Endothelial cell of umbilical vein (primary cell): ENCODE measurements at regions not wholly inside any gene's neighbourhood (a gene's known extent, or its start where the extent isn't known, plus 50 kb on each side); places are given as distances from the start of the nearest gene placed in this dataset.

Source experiments
- BruUV-seq: library from RNA; stranded (reverse); fragments of 400-500 nt; replicated peaks from 2 replicates; lab custom pipeline; 2021; lab: Mats Ljungman, UMichigan
- CTCF ChIA-PET: fragments of 300-600, 350-600 bp; sonication (Branson Sonifier 250); formaldehyde crosslinking; loops from one replicate; lab custom pipeline; 2021; ENCODE audit warnings: antibody characterized with exemption, inconsistent platforms; lab: Charles Lee
- POLR2A ChIA-PET: fragments of 300-600, 350-600 bp; sonication (Branson Sonifier 250); formaldehyde crosslinking; loops from one replicate; lab custom pipeline; 2021; ENCODE audit warnings: antibody characterized with exemption, inconsistent platforms; lab: Charles Lee
- DNase-seq: peaks from one replicate; pipeline ENCODE4 v3.0.0-alpha.2; 2011; ENCODE audit warnings: low read depth, low spot score
- FAIRE-seq: peaks from 2 replicates; lab custom pipeline; 2011; peaks lifted over from hg19 to GRCh38; lab: Jason Lieb, UNC
- H2AFZ ChIP-seq: 2 replicates; pipeline ENCODE4 v1.6.0; 2012; ENCODE audit warnings: low read depth, low read length, control low read depth, inconsistent platforms
- H3K27ac ChIP-seq: 2 replicates; pipeline ENCODE4 v1.5.1; 2011; ENCODE audit warnings: low read depth, mild to moderate bottlenecking, control low read depth, low read length, moderate library complexity; ENCODE audit not compliant: insufficient read depth
- H3K27me3 ChIP-seq, 2 experiments: 2 replicates each; pipeline versions ENCODE4 v1.6.0 to v1.6.1; 2011; ENCODE audit warnings: low read length in 2 of 2, mixed read lengths in 1 of 2; ENCODE audit not compliant: control insufficient read depth in 2 of 2, insufficient read depth in 2 of 2
- H3K36me3 ChIP-seq, 2 experiments: 2 replicates in 1 of 2; 3 replicates in 1 of 2; pipeline ENCODE4 v1.5.1; 2011; ENCODE audit warnings: low read length in 2 of 2, mild to moderate bottlenecking in 1 of 2, moderate library complexity in 1 of 2; ENCODE audit not compliant: control insufficient read depth in 2 of 2, insufficient read depth in 2 of 2; ENCODE audit errors: extremely low read depth in 1 of 2
- H3K4me1 ChIP-seq: 3 replicates; pipeline ENCODE4 v1.5.1; 2011; ENCODE audit warnings: mild to moderate bottlenecking, low read length; ENCODE audit not compliant: control insufficient read depth, insufficient read depth; ENCODE audit errors: extremely low read depth
- H3K4me2 ChIP-seq: 2 replicates; pipeline ENCODE4 v1.6.1; 2011; ENCODE audit warnings: low read length, control low read depth, mixed read lengths; ENCODE audit not compliant: insufficient read depth
- H3K4me3 ChIP-seq, 3 experiments: fragments of 200-600 bp in 1 of 3; sonication (generic), shearing (Covaris generic) in 1 of 3; replicated peaks in 1 of 3; 2 replicates each; pipeline ENCODE4 v1.5.1; 2011 to 2016; ENCODE audit warnings: control low read depth in 3 of 3, low read length in 3 of 3, mild to moderate bottlenecking in 2 of 3, inconsistent platforms in 1 of 3, low read depth in 1 of 3, moderate library complexity in 1 of 3; ENCODE audit not compliant: insufficient read depth in 1 of 3
- H3K79me2 ChIP-seq: 2 replicates; pipeline ENCODE4 v1.6.0; 2012; ENCODE audit warnings: low read length, inconsistent platforms; ENCODE audit not compliant: control insufficient read depth, insufficient read depth
- H3K9ac ChIP-seq: replicated peaks from 2 replicates; pipeline ENCODE3; 2011; ENCODE audit warnings: low read length, control low read depth; ENCODE audit not compliant: insufficient read depth; ENCODE audit errors: extremely low read depth
- H3K9me1 ChIP-seq: replicated peaks from 3 replicates; pipeline ENCODE4 v1.6.0; 2011; ENCODE audit warnings: mild to moderate bottlenecking, low read length; ENCODE audit not compliant: control insufficient read depth, insufficient read depth; ENCODE audit errors: extremely low read depth
- H3K9me3 ChIP-seq: replicated peaks from 2 replicates; pipeline ENCODE4 v1.5.1; 2012; ENCODE audit warnings: low read length, inconsistent platforms; ENCODE audit not compliant: control insufficient read depth, insufficient read depth
- H4K20me1 ChIP-seq: replicated peaks from 2 replicates; pipeline ENCODE3; 2011; ENCODE audit warnings: mild to moderate bottlenecking, low read length; ENCODE audit not compliant: control insufficient read depth, insufficient read depth; ENCODE audit errors: extremely low read depth
- EZH2 ChIP-seq: IDR thresholded peaks from 2 replicates; pipeline ENCODE4 v1.6.1; 2012; ENCODE audit warnings: borderline replicate concordance, low read depth, mild to moderate bottlenecking, moderate library complexity, low read length, inconsistent platforms; ENCODE audit not compliant: severe bottlenecking
- FOS ChIP-seq: IDR thresholded peaks from 2 replicates; pipeline ENCODE4 v1.6.1; 2011; ENCODE audit warnings: mild to moderate bottlenecking, low read length, moderate library complexity, borderline replicate concordance; ENCODE audit not compliant: insufficient read depth
- GATA2 ChIP-seq: IDR thresholded peaks from 2 replicates; pipeline ENCODE4 v1.7.0; 2011; ENCODE audit warnings: low read depth, mild to moderate bottlenecking, moderate library complexity, mixed read lengths, low read length; ENCODE audit not compliant: insufficient read length, insufficient read depth
- JUN ChIP-seq: IDR thresholded peaks from 2 replicates; pipeline ENCODE4 v1.6.1; 2011; ENCODE audit warnings: borderline replicate concordance, low read depth; ENCODE audit not compliant: insufficient read length, insufficient read depth
- MAX ChIP-seq: IDR thresholded peaks from 2 replicates; pipeline ENCODE4 v1.6.1; 2011; ENCODE audit not compliant: insufficient read depth, insufficient read length
- MYC ChIP-seq: IDR thresholded peaks from one replicate; pipeline ENCODE4 v1.6.1; 2011; ENCODE audit warnings: mild to moderate bottlenecking, low read depth, low read length
- POLR2A ChIP-seq: IDR thresholded peaks from 2 replicates; pipeline ENCODE4 v1.6.1; 2012; ENCODE audit warnings: low read depth, mild to moderate bottlenecking, control low read depth, low read length
- POLR2AphosphoS5 ChIP-seq: IDR thresholded peaks from 2 replicates; pipeline ENCODE4 v1.6.1; 2012; ENCODE audit warnings: low read depth, mild to moderate bottlenecking, control low read depth, low read length, moderate library complexity; ENCODE audit not compliant: insufficient read depth
- dilution Hi-C: fragments of 300-500 bp; cut with MboI; formaldehyde crosslinking; loops from one replicate; pipeline ENCODE4 v1.15.0; 2019; ENCODE audit warnings: low sequenced_read_pairs; ENCODE audit not compliant: extremely low pct_ligation_motif_present
- intact Hi-C: fragments of 100-400 bp; cut with micrococcal nuclease; formaldehyde crosslinking; loops from one replicate; pipeline ENCODE4 v1.10.0; 2022
- TF ChIP-seq, protein P1 (sequence below), 2 donors: IDR thresholded peaks; 1 replicate in 1 of 2; 2 replicates in 1 of 2; pipeline ENCODE4 v1.5.1; 2011; ENCODE audit warnings: low read length in 2 of 2, mild to moderate bottlenecking in 2 of 2, moderate library complexity in 2 of 2, control low read depth in 1 of 2, inconsistent platforms in 1 of 2, low read depth in 1 of 2; ENCODE audit not compliant: insufficient read depth in 1 of 2; ENCODE audit errors: extremely low read depth in 1 of 2

DNA sequence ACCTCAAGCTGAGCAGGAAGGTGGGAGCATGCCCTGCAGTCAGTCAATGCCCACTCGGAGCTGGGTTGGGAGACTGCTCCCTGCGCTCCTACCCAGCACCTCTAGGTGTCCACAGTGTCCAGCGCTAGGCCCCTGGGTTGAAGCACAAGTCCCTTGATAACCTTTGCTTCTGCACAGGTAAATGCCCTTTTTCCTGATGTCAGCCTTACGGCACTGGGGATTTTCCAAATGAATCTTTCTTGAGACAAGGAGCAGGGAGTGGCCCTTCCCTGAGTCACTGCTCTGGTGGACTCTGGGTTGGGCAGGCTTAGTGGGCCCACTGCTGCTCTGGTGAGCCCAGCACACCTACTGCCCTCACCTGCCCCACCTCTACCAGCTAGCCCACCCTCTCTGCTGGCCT, 61.9 kb upstream of the OPN4 start:
- Histone ChIP-seq H3K9me3 (no peaks in the 10 kb centered on the region), H3K27ac (no peak overlapping the region), H3K36me3 (no peaks in the 10 kb centered on the region), H3K79me2 (no peaks in the 10 kb centered on the region), H3K9me1 (no peaks in the 10 kb centered on the region), H3K4me2 (no peak overlapping the region), H3K4me1 (no peaks in the 10 kb centered on the region), H2AFZ (no peak overlapping the region), H3K4me3 (no peak overlapping the region), H4K20me1 (no peaks in the 10 kb centered on the region), H3K9ac (no peak overlapping the region), H3K27me3 (no peaks in the 10 kb centered on the region)
- ChIA-PET POLR2A (no interaction called here), CTCF (no interaction called here)
- DNase-seq (no peak), FAIRE-seq (no peak)
- dilution Hi-C loops (no loop called here), intact Hi-C loops (no loop called here)
- no TSS peak for BruUV-seq
- TF ChIP-seq MAX (no peak), POLR2AphosphoS5 (no peak), EZH2 (no peak), POLR2A (no peak), MYC (no peak), JUN (no peak), GATA2 (no peak), FOS (no peak)
- TF ChIP-seq, protein P1, sequence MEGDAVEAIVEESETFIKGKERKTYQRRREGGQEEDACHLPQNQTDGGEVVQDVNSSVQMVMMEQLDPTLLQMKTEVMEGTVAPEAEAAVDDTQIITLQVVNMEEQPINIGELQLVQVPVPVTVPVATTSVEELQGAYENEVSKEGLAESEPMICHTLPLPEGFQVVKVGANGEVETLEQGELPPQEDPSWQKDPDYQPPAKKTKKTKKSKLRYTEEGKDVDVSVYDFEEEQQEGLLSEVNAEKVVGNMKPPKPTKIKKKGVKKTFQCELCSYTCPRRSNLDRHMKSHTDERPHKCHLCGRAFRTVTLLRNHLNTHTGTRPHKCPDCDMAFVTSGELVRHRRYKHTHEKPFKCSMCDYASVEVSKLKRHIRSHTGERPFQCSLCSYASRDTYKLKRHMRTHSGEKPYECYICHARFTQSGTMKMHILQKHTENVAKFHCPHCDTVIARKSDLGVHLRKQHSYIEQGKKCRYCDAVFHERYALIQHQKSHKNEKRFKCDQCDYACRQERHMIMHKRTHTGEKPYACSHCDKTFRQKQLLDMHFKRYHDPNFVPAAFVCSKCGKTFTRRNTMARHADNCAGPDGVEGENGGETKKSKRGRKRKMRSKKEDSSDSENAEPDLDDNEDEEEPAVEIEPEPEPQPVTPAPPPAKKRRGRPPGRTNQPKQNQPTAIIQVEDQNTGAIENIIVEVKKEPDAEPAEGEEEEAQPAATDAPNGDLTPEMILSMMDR (IDR thresholded peaks at IDR 0.05; ENCODE audit: extremely low read depth in 1 of 2, insufficient read depth in 1 of 2, low read depth in 1 of 2, low read length in 2 of 2) = no peak
